CD4-positive, alpha-beta T cell treated with Interleukin-10 for 1 hour (primary cell): ENCODE measurements at regions not wholly inside any gene's neighbourhood (a gene's known extent, or its start where the extent isn't known, plus 50 kb on each side); places are given as distances from the start of the nearest gene placed in this dataset.
A peak's percentile ranks its signal among the peaks of the same experiment; 100 is the strongest.

Source experiments
- DNase-seq: peaks from one replicate; pipeline ENCODE4 v3.0.0-alpha.2; 2020

- no peak for DNase-seq
These were observed 82.0 kb downstream of the FOXL3 start for GRCh38 chr7:371779-372545.

GRCh38 chr7:372546-372931 is 82.6 kb downstream of the FOXL3 start:
- DNase-seq: no peak

- no peak for DNase-seq
These were observed 83.2 kb downstream of the FOXL3 start for GRCh38 chr7:372932-373791.

- DNase-seq: no peak
These were observed 84.1 kb downstream of the FOXL3 start for GRCh38 chr7:373818-374705.

- no peak for DNase-seq
These were observed 84.8 kb downstream of the FOXL3 start for GRCh38 chr7:374706-375311.

GRCh38 chr7:375321-375831 is 85.4 kb downstream of the FOXL3 start:
- no peak for DNase-seq

GRCh38 chr7:375901-376305 is 85.9 kb downstream of the FOXL3 start:
- no peak for DNase-seq

GRCh38 chr7:376306-377079 is 86.5 kb downstream of the FOXL3 start:
- no peak for DNase-seq

- DNase-seq: no peak
These were observed 87.4 kb downstream of the FOXL3 start for GRCh38 chr7:377080-378040.

- DNase-seq: no peak
These were observed 88.1 kb downstream of the FOXL3 start for GRCh38 chr7:378041-378420.

GRCh38 chr7:378551-379455 is 88.8 kb downstream of the FOXL3 start:
- no peak for DNase-seq

- DNase-seq: no peak
These were observed 89.6 kb downstream of the FOXL3 start for GRCh38 chr7:379456-380138.

- DNase-seq: peak; percentile 26
These were observed 90.1 kb downstream of the FOXL3 start for GRCh38 chr7:380139-380485.

GRCh38 chr7:380711-381210 is 90.8 kb downstream of the FOXL3 start:
- no peak for DNase-seq

GRCh38 chr7:381211-382042 is 91.5 kb downstream of the FOXL3 start:
- peak; percentile 58 for DNase-seq

GRCh38 chr7:382043-382400 is 92.1 kb downstream of the FOXL3 start:
- DNase-seq: no peak

- no peak for DNase-seq
These were observed 96.4 kb downstream of the FOXL3 start for GRCh38 chr7:386385-386784.
